HCT116 (cell line): ENCODE measurements at regions not wholly inside any gene's neighbourhood (a gene's known extent, or its start where the extent isn't known, plus 50 kb on each side); places are given as distances from the start of the nearest gene placed in this dataset.
"Not testable (repeated sequence)": the region's sequence is repeated elsewhere in the genome, so short reads cannot be mapped to it uniquely, and the experiment has no call there.

ENCODE experiments used
- ATAC-seq: fragments of 200-7000 bp; cut with Tn5 transposase; 2 replicates; pipeline ENCODE4 v1.9.1; 2020; ENCODE audit warnings: mild to moderate bottlenecking, moderate library complexity
- BruUV-seq: library from RNA; stranded (reverse); fragments of 400-500 nt; replicated peaks from 2 replicates; lab custom pipeline; 2021; lab: Mats Ljungman, UMichigan
- CTCF ChIA-PET: fragments of 300-600 bp; sonication (Branson Sonifier 250); formaldehyde crosslinking; loops from one replicate; lab custom pipeline; 2021; ENCODE audit warnings: antibody characterized with exemption; lab: Charles Lee
- POLR2A ChIA-PET: fragments of 300-600, 350-600 bp; sonication (Branson Sonifier 250); formaldehyde crosslinking; loops from one replicate; lab custom pipeline; 2021; ENCODE audit warnings: antibody characterized with exemption; lab: Charles Lee
- RAD21 ChIA-PET, 2 experiments: fragments of 300-600 bp; sonication (Branson Sonifier 250); formaldehyde crosslinking; loops; one replicate each; lab custom pipeline; 2023; ENCODE audit warnings: low total read pairs in 2 of 2; ENCODE audit not compliant: uncharacterized antibody in 2 of 2, unreplicated experiment in 2 of 2, low non-redundant PET in 1 of 2; lab: Charles Lee
- DNase-seq: peaks from one replicate; pipeline ENCODE4 v3.0.0-alpha.2; 2010; ENCODE audit warnings: low read depth, low spot score
- H2AFZ ChIP-seq: fragments of 200-600 bp; shearing (Covaris generic), sonication (generic); 2 replicates; pipeline ENCODE4 v1.6.1; 2017; ENCODE audit warnings: low read depth, mixed run types, mixed read lengths, antibody characterized with exemption, low read length; ENCODE audit not compliant: poor library complexity, severe bottlenecking
- H3K27ac ChIP-seq: 2 replicates; pipeline ENCODE4 v1.5.1; 2012; ENCODE audit warnings: low read depth, low read length
- H3K27me3 ChIP-seq: fragments of 200-600 bp; sonication (generic); 2 replicates; pipeline ENCODE4 v1.6.1; 2016; ENCODE audit warnings: mixed run types, low read length, mixed read lengths; ENCODE audit not compliant: insufficient read depth
- H3K36me3 ChIP-seq, 2 experiments: fragments of 200-500 bp in 1 of 2; fragments of 200-600 bp in 1 of 2; sonication (Bioruptor generic) in 1 of 2; sonication (generic) in 1 of 2; 2 replicates each; pipeline versions ENCODE4 v1.5.1 to v1.6.1; 2014 to 2016; ENCODE audit warnings: low read length in 2 of 2, inconsistent platforms in 1 of 2, mixed read lengths in 1 of 2, mixed run types in 1 of 2; ENCODE audit not compliant: insufficient read depth in 2 of 2, control insufficient read depth in 1 of 2
- H3K4me1 ChIP-seq, 2 experiments: fragments of 200-600 bp in 1 of 2; sonication (generic) in 1 of 2; 2 replicates each; pipeline versions ENCODE4 v1.5.1 to v1.6.1; 2012 to 2017; ENCODE audit warnings: low read length in 2 of 2, inconsistent platforms in 1 of 2, mild to moderate bottlenecking in 1 of 2, mixed read lengths in 1 of 2, mixed run types in 1 of 2, moderate library complexity in 1 of 2; ENCODE audit not compliant: insufficient read depth in 2 of 2, control insufficient read depth in 1 of 2
- H3K4me2 ChIP-seq: fragments of 200-600 bp; sonication (generic); 2 replicates; pipeline ENCODE4 v1.6.1; 2017; ENCODE audit warnings: mixed run types, low read length, mixed read lengths
- H3K4me3 ChIP-seq, 2 experiments: fragments of 200-600 bp in 1 of 2; sonication (generic) in 1 of 2; replicated peaks in 1 of 2; 2 replicates each; pipeline ENCODE4 v1.5.1; 2011 to 2016; ENCODE audit warnings: low read length in 2 of 2, control low read depth in 1 of 2, low read depth in 1 of 2, mild to moderate bottlenecking in 1 of 2, mixed read lengths in 1 of 2, mixed run types in 1 of 2
- H3K79me2 ChIP-seq: fragments of 200-600 bp; sonication (generic); 2 replicates; pipeline ENCODE4 v1.6.1; 2017; ENCODE audit warnings: mild to moderate bottlenecking, mixed run types, low read length, moderate library complexity, mixed read lengths; ENCODE audit not compliant: insufficient read depth
- H3K9ac ChIP-seq: fragments of 200-600 bp; sonication (generic); 2 replicates; pipeline ENCODE4 v1.6.1; 2016; ENCODE audit warnings: low read length, mixed read lengths
- H3K9me2 ChIP-seq: fragments of 200-600 bp; sonication (generic), shearing (Covaris generic); 2 replicates; pipeline ENCODE4 v1.6.1; 2017; ENCODE audit warnings: mixed run types, mild to moderate bottlenecking, moderate library complexity; ENCODE audit not compliant: insufficient read depth
- H3K9me3 ChIP-seq, 2 experiments: fragments of 200-500 bp in 1 of 2; fragments of 200-600 bp in 1 of 2; sonication (Bioruptor generic) in 1 of 2; sonication (generic) in 1 of 2; 2 replicates each; pipeline ENCODE4 v1.6.1; 2014 to 2017; ENCODE audit warnings: low read length in 2 of 2, mixed read lengths in 2 of 2, inconsistent platforms in 1 of 2, low read depth in 1 of 2, mild to moderate bottlenecking in 1 of 2, mixed run types in 1 of 2, moderate library complexity in 1 of 2; ENCODE audit not compliant: control insufficient read depth in 1 of 2, insufficient read depth in 1 of 2
- H4K20me1 ChIP-seq: fragments of 200-600 bp; sonication (generic), shearing (Covaris generic); 2 replicates; pipeline ENCODE4 v1.6.1; 2017; ENCODE audit warnings: mixed run types, mild to moderate bottlenecking, moderate library complexity; ENCODE audit not compliant: insufficient read depth
- EZH2 ChIP-seq: fragments of 200-600 bp; sonication (generic); IDR thresholded peaks from 2 replicates; pipeline ENCODE4 v1.6.1; 2017; ENCODE audit warnings: antibody characterized with exemption, mixed run types
- EZH2phosphoT487 ChIP-seq: fragments of 200-600 bp; IDR thresholded peaks from 2 replicates; pipeline ENCODE4 v1.6.1; 2018; ENCODE audit warnings: antibody characterized with exemption, borderline replicate concordance
- MAX ChIP-seq: IDR thresholded peaks from 2 replicates; pipeline ENCODE4 v1.6.1; 2012
- POLR2A ChIP-seq: IDR thresholded peaks from 2 replicates; pipeline ENCODE4 v1.7.0; 2011; ENCODE audit warnings: borderline replicate concordance; ENCODE audit not compliant: insufficient read depth, insufficient read length; ENCODE audit errors: extremely low read depth
- POLR2AphosphoS5 ChIP-seq: IDR thresholded peaks from 2 replicates; pipeline ENCODE4 v1.6.1; 2011; ENCODE audit warnings: mild to moderate bottlenecking, low read depth, low read length, moderate library complexity
- intact Hi-C: fragments of 100-400 bp; cut with micrococcal nuclease; formaldehyde crosslinking; loops from 2 replicates; pipeline ENCODE4 v1.10.0; 2022

- RAD21 ChIA-PET = no interaction called here
- ATAC-seq = no peak
- Histone ChIP-seq H3K4me2 (no peak overlapping the region), H3K27me3 (no peaks in the 10 kb centered on the region), H3K9me3 (peaks cover 10 to 14% of the 10 kb centered on the region in 2 experiments; a peak in 2 of 4 replicates), H3K79me2 (no peaks in the 10 kb centered on the region), H4K20me1 (no peaks in the 10 kb centered on the region), H3K27ac (no peak overlapping the region), H3K9ac (no peak overlapping the region), H2AFZ (no peak overlapping the region), H3K4me3 (no peak overlapping the region), H3K9me2 (no peaks in the 10 kb centered on the region), H3K36me3 (no peaks in the 10 kb centered on the region), H3K4me1 (no peaks in the 10 kb centered on the region)
- DNase-seq = no peak
- POLR2A ChIA-PET = no interaction called here
- CTCF ChIA-PET = no interaction called here
- BruUV-seq = no TSS peak
- intact Hi-C loops = no loop called here
- TF ChIP-seq MAX (no peak), POLR2AphosphoS5 (no peak), POLR2A (no peak), EZH2 (no peak), EZH2phosphoT487 (no peak)
Measured at GRCh38 chr6:68182386-68182785, 452.7 kb upstream of the ADGRB3 start.

- H3K9me2 ChIP-seq, H3K27me3 ChIP-seq, H3K4me2 ChIP-seq, H3K9ac ChIP-seq, RAD21 ChIA-PET, H4K20me1 ChIP-seq, ATAC-seq, H3K27ac ChIP-seq, BruUV-seq, CTCF ChIA-PET, H3K36me3 ChIP-seq, H2AFZ ChIP-seq, intact Hi-C loops, H3K4me1 ChIP-seq, POLR2A ChIA-PET, DNase-seq, H3K79me2 ChIP-seq, H3K4me3 ChIP-seq: not testable (repeated sequence)
- H3K9me3 ChIP-seq = peaks cover 8 to 10% of the 10 kb centered on the region in 2 experiments; a peak in 2 of 4 replicates
Measured at GRCh38 chr6:68181027-68181426, 454.1 kb upstream of the ADGRB3 start.
